CD4-positive, alpha-beta T cell treated with Interleukin-15 for 4 hours (primary cell): ENCODE measurements at regions not wholly inside any gene's neighbourhood (a gene's known extent, or its start where the extent isn't known, plus 50 kb on each side); places are given as distances from the start of the nearest gene placed in this dataset.
A peak's percentile ranks its signal among the peaks of the same experiment; 100 is the strongest.
"Not testable (repeated sequence)": the region's sequence is repeated elsewhere in the genome, so short reads cannot be mapped to it uniquely, and the experiment has no call there.

Experiments
- DNase-seq: peaks from one replicate; pipeline ENCODE4 v3.0.0-alpha.2; 2020; ENCODE audit warnings: low spot score

DNA sequence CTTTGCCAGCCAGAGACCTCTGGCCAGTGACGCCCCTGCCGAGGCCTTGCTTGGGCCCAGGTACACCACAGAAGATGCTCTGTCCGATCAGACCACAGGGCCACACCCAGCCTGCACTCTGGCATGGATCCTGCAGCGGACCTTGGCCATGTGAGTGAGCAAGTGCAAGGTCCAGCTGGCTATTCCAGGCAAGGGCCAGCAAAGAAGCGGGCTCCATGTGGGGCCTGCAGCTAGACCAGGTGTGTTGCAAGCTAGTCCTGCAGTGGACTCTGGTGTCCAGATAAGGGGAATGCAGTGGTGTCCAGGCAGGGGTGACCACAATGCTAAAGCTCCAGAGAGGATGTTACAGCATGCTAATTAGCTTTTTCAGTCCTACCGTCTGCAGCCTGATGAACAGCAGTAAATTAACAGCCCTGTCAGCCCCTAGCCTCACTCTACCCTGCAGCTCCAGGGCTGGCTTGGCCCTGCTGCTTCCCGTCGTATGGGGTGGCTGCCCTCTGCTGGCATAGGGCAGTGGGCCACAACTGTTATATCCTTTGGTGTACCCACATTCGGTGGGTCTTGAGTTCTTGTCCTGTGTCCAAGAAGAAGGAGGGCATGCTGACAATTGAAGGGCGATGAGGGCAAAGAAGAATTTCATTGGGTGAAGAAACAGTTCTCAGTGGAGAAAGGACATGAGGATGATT, 284.5 kb upstream of the POU5F2 start:
- no peak for DNase-seq

DNA sequence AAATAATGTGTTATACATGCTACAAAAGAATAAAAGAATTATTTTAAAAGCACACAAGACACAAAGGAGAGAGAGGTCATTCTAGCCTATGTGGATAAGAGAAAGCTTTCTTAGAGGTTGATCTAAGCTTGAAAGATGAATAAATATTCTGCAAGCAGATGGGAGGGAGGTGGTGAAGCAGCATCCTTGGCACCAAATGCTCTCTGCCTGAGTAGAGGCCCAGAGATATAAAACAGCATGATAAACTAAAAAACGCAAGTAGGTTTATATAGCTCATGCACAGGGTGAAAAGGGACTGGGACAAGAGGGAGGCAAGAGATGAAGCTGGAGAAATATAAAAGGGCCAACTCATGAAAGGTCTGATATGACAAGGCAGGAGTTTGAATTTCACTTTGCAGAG, 283.2 kb upstream of the POU5F2 start:
- DNase-seq: no peak

DNA sequence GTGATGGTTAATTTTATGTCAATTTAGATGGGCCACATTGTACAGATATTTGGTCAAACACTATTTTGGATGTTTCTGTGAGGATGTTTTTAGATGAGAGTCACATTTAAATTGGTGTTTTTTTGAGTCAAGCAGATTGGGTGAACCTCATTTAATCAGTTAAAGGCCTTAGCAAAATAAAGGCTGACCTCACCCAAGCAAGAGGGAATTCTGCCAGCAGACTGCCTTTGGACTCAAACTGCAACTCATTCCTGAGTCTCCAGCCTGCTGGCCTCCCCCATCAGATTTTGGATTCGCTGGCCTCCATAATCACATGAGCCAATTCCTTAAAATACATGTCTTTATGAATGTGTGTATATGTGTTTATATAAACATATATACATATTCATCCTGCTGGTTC, 282.7 kb upstream of the POU5F2 start:
- no peak for DNase-seq

DNA sequence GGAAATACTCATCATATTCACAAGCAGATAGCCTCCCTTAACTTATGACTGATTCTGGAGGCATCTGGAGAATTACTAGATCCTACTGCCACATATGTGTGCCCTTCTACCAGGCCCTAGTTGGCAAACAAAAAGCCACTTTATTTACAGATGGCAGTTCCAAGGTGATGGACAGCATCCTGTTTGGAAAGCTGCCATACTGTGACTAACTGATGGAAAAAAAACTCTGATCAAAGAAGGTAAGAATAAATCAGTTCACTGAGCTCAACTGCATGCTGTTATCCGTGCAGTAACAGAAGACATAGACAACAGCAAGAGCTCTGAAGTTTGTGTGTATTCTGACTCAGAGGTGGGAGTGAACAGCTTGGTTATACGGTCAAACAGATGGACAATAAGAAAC, 279.8 kb upstream of the POU5F2 start:
- DNase-seq: no peak

DNA sequence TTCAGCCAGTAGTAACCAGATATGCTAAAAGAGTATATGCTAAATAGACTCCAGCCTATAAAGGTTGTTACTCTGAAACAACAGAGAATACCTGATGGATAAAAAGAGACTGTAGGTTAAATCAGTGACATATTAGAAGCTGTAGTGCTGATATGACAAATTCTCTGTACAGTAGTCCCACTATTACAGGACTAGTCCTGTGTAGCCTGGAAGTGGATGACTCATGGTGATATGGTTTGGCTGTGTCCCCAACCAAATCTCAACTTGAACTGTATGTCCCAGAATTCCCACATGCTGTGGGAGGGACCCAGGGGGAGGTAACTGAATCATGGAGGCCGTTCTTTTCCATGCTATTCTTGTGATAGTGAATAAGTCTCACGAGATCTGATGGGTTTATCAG, 276.2 kb upstream of the POU5F2 start:
- DNase-seq: no peak

DNA sequence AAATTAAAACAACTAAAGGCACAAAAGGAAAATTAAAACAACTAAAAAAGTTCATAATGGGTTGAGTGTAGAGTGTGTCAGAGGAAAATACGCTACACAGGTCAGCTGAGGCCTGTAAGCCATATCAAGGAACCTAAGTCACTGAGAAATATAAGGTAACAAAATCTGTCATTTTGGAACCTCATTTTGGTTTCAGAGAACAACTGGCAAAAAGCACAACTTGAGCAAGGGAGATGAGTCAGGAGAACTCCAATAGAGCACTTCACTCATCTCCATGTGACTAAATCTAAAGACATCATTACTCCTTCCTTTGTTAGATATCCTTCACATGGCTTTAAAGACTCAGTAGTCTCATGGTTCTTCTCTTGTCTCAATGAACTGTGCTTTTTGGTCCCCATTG, 269.4 kb upstream of the POU5F2 start:
- DNase-seq: no peak

DNA sequence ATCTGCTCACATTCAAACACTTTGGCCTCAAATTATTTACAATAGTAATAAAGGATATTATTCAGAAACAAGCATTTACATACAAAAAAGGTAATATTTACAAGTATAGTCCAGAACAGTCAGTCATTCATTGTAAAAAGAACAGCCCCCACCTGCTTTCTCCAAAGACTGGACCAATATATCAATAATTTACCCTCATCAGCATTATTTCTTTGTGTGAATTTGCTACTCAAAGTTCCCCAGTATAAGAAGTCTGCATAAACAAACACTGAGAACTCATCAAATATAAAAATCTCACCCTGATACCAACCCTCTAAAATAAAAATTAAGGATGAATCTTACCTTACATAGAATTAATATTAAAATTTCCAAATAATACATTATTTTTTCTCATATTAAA, 267.8 kb upstream of the POU5F2 start:
- no peak for DNase-seq

DNA sequence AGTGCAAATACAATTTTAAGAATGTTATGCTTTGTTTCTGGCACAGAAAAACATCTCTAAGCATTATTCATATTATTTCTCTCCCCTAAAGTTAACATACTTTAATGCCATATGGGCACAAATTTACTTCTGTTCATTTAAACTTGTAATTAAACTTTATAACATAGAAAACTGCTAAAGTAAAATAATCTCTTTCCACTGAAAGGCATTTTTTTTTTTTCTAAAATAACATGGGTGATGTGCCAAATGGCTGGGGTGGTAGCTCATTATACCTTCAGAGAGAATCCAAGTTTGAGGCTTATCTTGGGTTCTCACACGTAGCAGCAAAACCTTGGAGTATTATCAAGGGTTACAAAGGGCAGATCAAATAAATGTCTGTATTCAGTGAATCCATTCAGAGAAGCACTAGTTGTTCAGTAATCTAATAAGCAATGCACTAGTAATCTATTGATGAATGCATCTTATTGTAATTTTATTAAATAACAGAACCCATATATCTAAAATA, 257.6 kb upstream of the POU5F2 start:
- no peak for DNase-seq

DNA sequence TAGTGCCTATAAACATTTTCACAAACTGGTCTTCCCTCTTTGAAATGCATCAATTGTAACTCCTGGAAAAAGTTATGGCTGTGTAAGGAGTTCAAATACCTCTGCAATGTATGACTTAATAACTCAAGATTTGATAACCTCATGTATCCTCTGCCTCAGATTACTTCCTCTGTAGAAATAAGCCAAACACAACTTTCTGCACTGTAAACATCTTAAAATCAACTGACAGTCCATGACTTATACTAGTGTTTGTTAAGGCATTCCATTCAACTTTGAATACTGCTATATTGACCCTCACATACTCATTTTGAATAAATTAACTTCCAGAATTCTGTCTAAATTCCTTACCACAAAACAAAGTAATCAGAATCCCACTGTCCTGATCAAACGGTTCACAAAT, 256.2 kb upstream of the POU5F2 start:
- DNase-seq: no peak

DNA sequence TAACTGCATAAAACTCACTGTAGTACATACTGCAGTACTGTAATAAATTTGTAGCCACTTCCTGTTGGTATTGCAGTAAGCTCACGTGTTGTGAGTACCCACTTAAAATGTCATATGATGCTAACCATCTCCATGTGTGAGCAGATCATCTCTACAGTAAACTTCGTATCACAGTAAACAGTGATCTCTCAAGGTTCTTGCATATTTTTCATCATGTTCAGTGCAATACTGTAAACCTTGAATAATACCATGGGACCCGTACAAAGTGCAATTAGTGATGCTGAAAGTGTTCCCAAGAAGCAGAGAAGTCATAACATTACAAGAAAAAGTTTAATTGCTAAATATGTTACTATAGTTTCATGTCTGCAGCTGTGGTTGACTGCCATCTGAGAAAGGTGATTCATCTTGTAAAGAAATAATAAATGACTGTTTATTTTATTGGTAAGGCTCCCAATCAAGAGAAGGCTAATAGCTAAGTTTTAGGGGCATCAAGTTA, 253.8 kb upstream of the POU5F2 start:
- DNase-seq: peak; percentile 6

DNA sequence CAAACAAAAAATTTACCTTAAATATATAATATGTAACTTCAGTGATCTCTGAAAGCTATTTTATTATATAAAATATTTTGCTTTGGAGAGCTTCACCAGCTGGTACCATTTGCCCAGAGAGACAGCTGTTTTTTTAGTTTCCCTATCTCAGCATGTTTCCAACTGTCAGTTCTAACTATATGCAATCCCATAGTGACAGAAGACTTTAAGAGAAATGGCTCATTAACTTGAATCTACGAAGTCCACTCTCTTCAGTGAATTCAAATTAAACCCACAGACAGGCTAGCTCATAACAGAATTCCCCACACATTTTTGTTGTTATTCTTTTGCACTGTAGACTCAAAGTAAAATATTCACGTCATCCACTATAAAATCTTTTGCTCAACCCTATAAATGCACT, 251.8 kb upstream of the POU5F2 start:
- DNase-seq: no peak

DNA sequence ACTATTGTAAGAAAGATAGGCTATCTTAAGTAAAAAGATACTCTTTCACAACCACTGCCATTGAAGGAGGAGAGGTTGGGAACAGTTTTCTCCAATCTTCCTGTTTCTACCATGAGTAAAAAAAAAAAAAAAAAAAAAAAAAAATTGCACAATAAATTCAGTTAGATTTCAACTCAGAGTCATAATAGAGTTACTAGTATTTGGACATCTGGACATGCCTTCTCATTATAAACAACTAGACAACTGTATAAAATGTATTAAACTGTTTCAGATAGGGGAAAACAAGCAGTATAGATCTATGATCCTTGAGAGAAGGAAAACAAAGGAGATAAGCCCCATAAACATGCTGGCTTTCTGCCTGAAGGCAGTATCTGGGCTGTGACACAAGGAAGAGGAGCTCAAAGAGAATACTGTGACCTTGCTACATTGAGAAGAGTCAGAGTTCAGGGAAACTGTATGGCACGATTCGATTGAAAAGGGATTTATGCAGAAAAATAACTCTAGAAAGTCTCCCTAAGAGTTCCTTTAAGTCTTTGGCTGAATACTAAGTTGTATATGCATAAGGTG, 249.2 kb upstream of the POU5F2 start:
- DNase-seq: no peak

DNA sequence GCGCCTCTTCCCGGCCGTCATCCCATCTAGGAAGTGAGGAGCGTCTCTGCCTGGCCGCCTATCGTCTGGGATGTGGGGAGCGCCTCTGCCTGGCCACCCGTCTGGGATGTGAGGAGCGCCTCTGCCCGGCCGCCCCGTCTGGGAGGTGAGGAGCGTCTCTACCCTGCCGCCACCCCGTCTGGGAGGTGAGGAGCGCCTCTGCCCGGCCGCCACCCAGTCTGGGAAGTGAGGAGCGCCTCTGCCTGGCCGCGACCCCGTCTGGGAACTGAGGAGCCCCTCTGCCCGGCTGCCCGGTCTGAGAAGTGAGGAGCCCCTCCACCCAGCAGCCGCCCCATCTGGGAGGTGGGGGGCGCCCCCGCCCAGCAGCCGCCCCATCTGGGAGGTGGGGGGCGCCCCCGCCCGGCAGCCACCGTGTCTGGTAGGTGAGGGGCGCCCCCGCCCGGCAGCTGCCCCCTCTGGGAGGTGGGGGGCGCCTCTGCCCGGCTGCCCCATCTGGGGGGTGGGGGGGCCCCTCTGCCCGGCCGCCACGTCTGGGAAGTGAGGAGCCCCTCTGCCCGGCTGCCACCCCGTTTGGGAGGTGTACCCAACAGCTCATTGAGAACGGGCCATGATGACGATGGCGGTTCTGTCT, 244.7 kb upstream of the POU5F2 start:
- not testable (repeated sequence) for DNase-seq

DNA sequence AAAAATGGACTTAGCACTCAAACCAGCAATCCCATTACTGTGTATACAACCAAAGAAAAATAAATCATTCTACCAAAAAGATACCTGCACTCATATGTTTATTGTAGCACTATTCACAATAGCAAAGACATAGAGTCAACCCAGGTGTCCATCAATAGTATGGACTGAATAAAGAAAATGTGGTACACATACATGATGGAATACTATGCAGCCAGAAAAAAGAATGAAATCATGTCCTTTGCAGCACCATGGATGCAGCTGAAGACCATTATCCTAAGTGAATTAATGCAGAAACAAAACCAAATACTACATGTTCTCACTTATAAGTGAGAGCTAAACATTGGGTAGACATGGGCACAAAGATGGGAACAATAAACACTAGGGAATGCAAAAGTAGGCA, 236.8 kb upstream of the POU5F2 start:
- no peak for DNase-seq

DNA sequence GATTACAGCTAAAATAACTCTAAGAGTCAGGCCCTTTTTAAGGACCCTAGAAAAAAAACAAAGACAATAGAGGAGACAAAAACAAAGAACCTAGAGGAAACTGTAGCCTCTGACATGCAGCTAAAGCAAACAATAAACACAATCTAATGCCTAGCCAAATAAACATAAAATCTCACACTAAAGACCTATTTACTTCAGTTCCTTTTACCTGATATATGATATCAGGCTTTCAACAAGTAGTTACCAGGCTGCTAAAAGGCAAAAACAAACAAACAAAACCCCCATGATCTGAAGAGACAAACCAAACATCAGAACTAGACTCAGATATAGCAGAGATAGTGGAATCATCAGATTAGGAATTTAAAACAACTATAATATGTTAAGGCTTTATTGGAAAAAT, 226.5 kb upstream of the POU5F2 start:
- DNase-seq: no peak

DNA sequence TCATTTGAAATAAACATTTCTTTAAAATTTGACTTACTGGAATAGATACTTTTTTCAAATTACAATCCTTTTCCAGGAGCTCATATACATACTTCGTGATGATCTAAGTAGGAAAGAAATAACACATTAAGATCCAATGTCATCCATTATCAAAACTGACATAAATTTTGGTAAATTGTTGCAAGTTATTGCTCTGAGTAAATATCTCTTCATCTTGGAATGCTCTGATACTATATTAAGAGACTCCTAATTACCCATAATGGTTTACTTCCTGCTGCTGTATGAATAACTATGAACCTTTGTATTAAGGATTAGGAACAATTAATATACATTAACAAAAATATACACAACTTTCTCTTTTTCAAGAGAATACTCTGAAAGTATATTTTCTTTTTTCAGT, 223.0 kb upstream of the POU5F2 start:
- DNase-seq: no peak

DNA sequence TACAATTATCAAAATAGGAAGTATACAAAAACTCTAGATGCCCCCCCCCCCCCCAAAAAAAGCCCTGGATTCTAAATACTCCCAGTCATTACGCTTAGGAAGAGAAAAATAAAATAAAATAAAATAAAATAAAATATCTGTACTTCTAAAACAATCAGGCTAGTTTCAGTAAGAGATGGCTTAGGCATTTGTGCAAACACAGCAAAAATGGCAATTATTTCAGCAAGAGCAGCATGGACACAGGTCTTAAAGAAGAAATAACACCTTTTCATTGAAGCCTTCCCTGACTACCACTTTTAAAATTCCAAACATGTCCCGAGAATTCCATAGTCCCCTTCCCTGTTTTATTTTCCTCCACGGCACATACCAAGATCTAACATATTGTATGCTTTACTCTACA, 218.6 kb upstream of the POU5F2 start:
- no peak for DNase-seq

DNA sequence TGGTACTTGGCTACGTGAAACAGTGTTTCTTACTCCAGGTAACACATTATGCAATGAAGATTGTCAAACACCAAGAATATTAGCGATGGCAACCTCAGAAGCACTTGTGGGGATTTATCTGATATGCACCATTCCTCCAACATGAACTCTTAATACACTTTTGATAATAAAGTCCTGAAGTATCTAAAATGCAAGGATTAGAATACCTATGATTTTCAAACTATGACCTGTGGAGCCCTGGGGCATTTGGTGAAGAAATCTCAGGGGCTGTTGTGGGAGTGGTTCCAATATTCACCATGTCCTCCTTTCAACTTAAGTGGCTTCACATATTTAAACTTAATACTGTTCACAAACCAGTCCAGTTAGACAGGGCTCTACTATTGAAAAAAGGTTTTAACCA, 214.6 kb upstream of the POU5F2 start:
- DNase-seq: no peak

DNA sequence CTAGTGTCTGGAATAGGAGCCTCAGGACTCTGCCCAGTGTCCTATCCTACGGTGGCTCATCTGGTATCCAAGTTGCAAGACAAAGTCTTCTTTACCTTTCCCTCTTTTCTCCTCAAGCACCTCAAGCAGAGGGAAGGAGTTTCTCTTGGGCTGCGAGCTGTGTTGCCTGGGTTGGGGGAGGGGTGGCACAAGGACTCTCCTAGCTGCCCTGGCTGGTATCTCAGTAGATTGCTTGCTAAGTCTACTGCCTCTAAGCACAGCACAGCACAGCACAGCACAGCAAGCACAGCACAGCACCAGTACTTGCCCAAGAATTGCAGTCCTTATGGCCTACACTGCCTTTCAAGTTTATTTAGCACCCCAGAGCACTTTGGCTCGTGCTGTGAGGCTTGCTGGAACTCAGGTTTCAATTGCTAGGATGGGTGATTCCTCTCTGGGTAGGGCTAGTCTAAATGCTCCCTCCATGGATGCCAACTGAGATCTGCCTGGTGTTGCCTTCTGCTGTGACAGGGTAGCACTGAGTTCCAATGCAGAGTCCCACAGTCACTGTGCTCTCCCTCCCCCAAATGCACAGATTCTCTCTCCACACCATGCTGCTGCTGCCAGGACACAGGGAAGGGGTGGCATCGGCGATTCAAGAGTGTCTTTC, 213.1 kb upstream of the POU5F2 start:
- DNase-seq: no peak

DNA sequence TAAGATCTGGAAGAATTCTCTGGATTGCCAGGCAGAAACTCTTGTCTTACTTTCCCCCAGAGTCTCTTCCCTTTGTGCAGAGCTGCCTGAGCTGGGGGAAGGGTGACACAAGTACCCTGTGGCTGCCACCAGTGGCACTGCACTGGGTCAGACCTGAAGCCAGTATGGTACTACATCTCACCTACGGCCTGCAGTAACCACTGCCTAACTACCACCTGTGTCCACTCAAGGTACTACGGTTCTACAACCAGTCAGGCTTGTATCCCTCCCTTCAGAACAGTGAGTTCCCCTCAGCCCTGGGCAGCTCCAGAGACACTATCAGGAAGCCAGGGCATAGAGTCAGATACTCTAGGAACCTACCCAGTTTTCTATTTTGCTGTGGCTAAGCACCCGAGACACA, 212.0 kb upstream of the POU5F2 start:
- DNase-seq: no peak

DNA sequence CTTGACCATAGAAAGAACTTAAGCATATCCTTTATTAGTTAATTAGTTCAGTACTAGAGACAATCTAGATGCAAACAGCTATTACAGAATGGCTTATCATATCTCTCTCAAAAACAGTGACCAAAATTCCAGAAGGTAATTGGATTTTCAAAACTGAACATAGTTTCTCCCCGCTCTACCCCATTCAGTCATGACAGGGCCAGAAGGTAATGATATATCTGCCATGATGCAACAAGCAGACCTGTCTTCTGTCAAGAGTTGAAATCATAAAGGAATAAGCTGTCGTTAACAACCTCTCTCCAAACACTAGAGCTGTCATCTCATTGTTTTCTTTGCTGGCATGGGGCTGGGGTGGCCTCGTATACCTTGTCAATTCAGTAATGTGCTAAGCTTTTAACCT, 200.5 kb upstream of the POU5F2 start:
- no peak for DNase-seq

DNA sequence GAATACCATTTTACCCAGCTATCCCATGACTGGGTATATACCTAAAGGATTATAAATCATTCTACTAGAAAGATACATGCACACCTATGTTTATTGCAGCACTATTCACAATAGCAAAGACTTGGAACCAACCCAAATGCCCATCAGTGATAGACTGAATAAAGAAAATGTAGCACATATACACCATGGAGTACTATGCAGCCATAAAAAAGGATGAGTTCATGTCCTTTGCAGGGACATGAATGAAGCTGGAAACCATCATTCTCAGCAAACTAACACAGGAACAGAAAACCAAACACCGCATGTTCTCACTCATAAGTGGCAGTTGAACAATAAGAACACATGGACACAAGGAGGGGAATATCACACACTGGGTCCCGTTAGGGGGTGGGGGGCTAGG, 191.9 kb upstream of the POU5F2 start:
- not testable (repeated sequence) for DNase-seq

DNA sequence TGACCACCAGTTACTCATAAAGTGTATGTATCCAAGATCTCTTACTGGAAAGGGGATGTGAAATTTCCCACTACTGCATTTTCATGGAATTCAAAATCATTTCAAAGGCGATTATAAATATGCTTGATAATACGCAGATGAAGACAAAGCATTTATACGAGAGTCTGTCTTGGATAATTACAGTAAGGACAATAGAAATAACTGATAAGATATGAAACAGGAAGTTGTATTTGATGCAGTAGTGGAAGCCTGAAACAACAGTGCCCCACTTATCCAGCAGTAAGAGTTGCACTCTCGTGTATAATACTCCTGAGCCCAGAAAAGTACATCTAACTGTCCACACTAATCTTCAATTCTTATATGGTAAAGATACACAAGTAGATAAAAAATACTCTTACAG, 188.7 kb upstream of the POU5F2 start:
- DNase-seq: no peak
